ENCODE measurements at regions not wholly inside any gene's neighbourhood (a gene's known extent, or its start where the extent isn't known, plus 50 kb on each side); places are given as distances from the start of the nearest gene placed in this dataset.

GRCh38 chr4:81635739-81636138 is 164.0 kb upstream of the RASGEF1B start:
- Histone ChIP-seq H3K27ac (ENCODE audit: low read length) (no peak overlapping the region), H3K4me1 (ENCODE audit: control insufficient read depth, insufficient read depth, low read length) (no peaks in the 10 kb centered on the region), H3K4me3 (ENCODE audit: low read depth in 2 of 2, low read length in 2 of 2) (no peak overlapping the region), H3K36me3 (ENCODE audit: control insufficient read depth, insufficient read depth, low read length) (no peaks in the 10 kb centered on the region), H3K9me3 (ENCODE audit: control insufficient read depth, insufficient read depth, low read depth, low read length) (no peaks in the 10 kb centered on the region), H3K27me3 (ENCODE audit: control insufficient read depth, insufficient read depth, low read length) (no peaks in the 10 kb centered on the region)
- POLR2A ChIA-PET = no interaction called here
- ATAC-seq (no peak), DNase-seq (ENCODE audit: low read depth, low spot score) (no peak)
- TF ChIP-seq POLR2AphosphoS5 (IDR thresholded peaks at IDR 0.05; ENCODE audit: low read depth, low read length) (no peak), SIN3A (IDR thresholded peaks at IDR 0.05; ENCODE audit: borderline replicate concordance, insufficient read depth, low read depth, low read length) (no peak), CTCF (IDR thresholded peaks at IDR 0.05) (no peak), TCF7L2 (IDR thresholded peaks at IDR 0.05; ENCODE audit: low read depth, low read length) (no peak), REST (IDR thresholded peaks at IDR 0.05; ENCODE audit: insufficient read depth in 1 of 2, low read depth in 2 of 2, low read length in 1 of 2) (no peak)
- BruUV-seq (replicated peaks) = no TSS peak
- in situ Hi-C loops (cut with HindIII; ENCODE audit: low pct_unique_long_range_greater_than_20kb, low sequenced_read_pairs) (no loop called here), intact Hi-C loops (cut with micrococcal nuclease; ENCODE audit: unreplicated experiment) (loop anchor here (10.0 kb wide), 1 partner anchor 61 kb away; no protein-coding TSS in a partner anchor)
- CTCF ChIA-PET = no interaction called here

GRCh38 chr4:81634766-81635549 is 163.3 kb upstream of the RASGEF1B start:
- no peak overlapping the region for H3K27ac ChIP-seq (ENCODE audit: low read length)
- ChIA-PET CTCF (no interaction called here), POLR2A (no interaction called here)
- no TSS peak for BruUV-seq (replicated peaks)
- H3K36me3 ChIP-seq (ENCODE audit: control insufficient read depth, insufficient read depth, low read length) = no peaks in the 10 kb centered on the region
- no peaks in the 10 kb centered on the region for H3K4me1 ChIP-seq (ENCODE audit: control insufficient read depth, insufficient read depth, low read length)
- TF ChIP-seq POLR2AphosphoS5 (IDR thresholded peaks at IDR 0.05; ENCODE audit: low read depth, low read length) (no peak), TCF7L2 (IDR thresholded peaks at IDR 0.05; ENCODE audit: low read depth, low read length) (no peak), CTCF (IDR thresholded peaks at IDR 0.05) (no peak), REST (IDR thresholded peaks at IDR 0.05; ENCODE audit: insufficient read depth in 1 of 2, low read depth in 2 of 2, low read length in 1 of 2) (no peak), SIN3A (IDR thresholded peaks at IDR 0.05; ENCODE audit: borderline replicate concordance, insufficient read depth, low read depth, low read length) (no peak)
- intact Hi-C loops (cut with micrococcal nuclease; ENCODE audit: unreplicated experiment) = loop anchor here (10.0 kb wide), 1 partner anchor 60 kb away; no protein-coding TSS in a partner anchor
- DNase-seq (ENCODE audit: low read depth, low spot score) (no peak), ATAC-seq (no peak)
- no peak overlapping the region for H3K4me3 ChIP-seq (ENCODE audit: low read depth in 2 of 2, low read length in 2 of 2)
- no peaks in the 10 kb centered on the region for H3K27me3 ChIP-seq (ENCODE audit: control insufficient read depth, insufficient read depth, low read length)
- in situ Hi-C loops (cut with HindIII; ENCODE audit: low pct_unique_long_range_greater_than_20kb, low sequenced_read_pairs) = no loop called here
- no peaks in the 10 kb centered on the region for H3K9me3 ChIP-seq (ENCODE audit: control insufficient read depth, insufficient read depth, low read depth, low read length)

Data from Panc1 (cell line).